Activated CD4-positive, alpha-beta T cell treated with anti-CD3 and anti-CD28 coated beads, Interleukin-2, amount 10 ng/mL, durations not matched to agents 7 days and 5 days (primary cell): ENCODE measurements at regions not wholly inside any gene's neighbourhood (a gene's known extent, or its start where the extent isn't known, plus 50 kb on each side); places are given as distances from the start of the nearest gene placed in this dataset.

ENCODE experiments used
- CTCF ChIA-PET: fragments of 350-600 bp; sonication (Branson Sonifier 250); formaldehyde crosslinking; loops from one replicate; lab custom pipeline; 2021; ENCODE audit warnings: antibody characterized with exemption; lab: Charles Lee
- POLR2A ChIA-PET: fragments of 350-600 bp; sonication (Branson Sonifier 250); formaldehyde crosslinking; loops from one replicate; lab custom pipeline; 2021; ENCODE audit warnings: antibody characterized with exemption; lab: Charles Lee
- DNase-seq: peaks from one replicate; pipeline ENCODE4 v3.0.0-alpha.2; 2020
- H3K27ac Mint-ChIP-seq: one replicate; pipeline ENCODE4 v1.8.0; 2021; ENCODE audit warnings: mild to moderate bottlenecking, moderate library complexity, mixed read lengths
- H3K27me3 Mint-ChIP-seq: one replicate; pipeline ENCODE4 v1.8.0; 2021; ENCODE audit warnings: mixed read lengths
- H3K36me3 Mint-ChIP-seq: one replicate; pipeline ENCODE4 v1.8.0; 2021; ENCODE audit warnings: low read depth, mixed read lengths
- H3K4me1 Mint-ChIP-seq: one replicate; pipeline ENCODE4 v1.8.0; 2021; ENCODE audit warnings: mixed read lengths
- H3K4me3 Mint-ChIP-seq: one replicate; pipeline ENCODE4 v1.8.0; 2021; ENCODE audit warnings: mild to moderate bottlenecking, moderate library complexity, mixed read lengths
- H3K9me3 Mint-ChIP-seq: one replicate; pipeline ENCODE4 v1.8.0; 2021; ENCODE audit warnings: mixed read lengths

GRCh38 chr1:232531291-232531690 is 98.6 kb downstream of the SIPA1L2 start:
- Mint-ChIP-seq H3K36me3 (no peaks in the 10 kb centered on the region), H3K9me3 (no peaks in the 10 kb centered on the region), H3K4me3 (no peak overlapping the region), H3K27me3 (peaks cover 2% of the 10 kb centered on the region), H3K4me1 (peaks cover 12% of the 10 kb centered on the region), H3K27ac (no peak overlapping the region)
- DNase-seq: no peak
- CTCF ChIA-PET: interaction anchor here (0.6 kb wide), 1 partner anchor 22 kb away, joined by 3 read pairs; no protein-coding TSS in a partner anchor
- POLR2A ChIA-PET: no interaction called here

- Mint-ChIP-seq H3K9me3 (no peaks in the 10 kb centered on the region), H3K27ac (no peak overlapping the region), H3K4me3 (no peak overlapping the region), H3K27me3 (peaks cover 2% of the 10 kb centered on the region), H3K36me3 (no peaks in the 10 kb centered on the region), H3K4me1 (peaks cover 14% of the 10 kb centered on the region)
- ChIA-PET CTCF (no interaction called here), POLR2A (no interaction called here)
- DNase-seq: no peak
These were observed 100.2 kb downstream of the SIPA1L2 start for GRCh38 chr1:232529747-232530146.

GRCh38 chr1:232528472-232529089 is 101.4 kb downstream of the SIPA1L2 start:
- CTCF ChIA-PET: no interaction called here
- POLR2A ChIA-PET: no interaction called here
- no peaks in the 10 kb centered on the region for H3K36me3 Mint-ChIP-seq
- peaks cover 14% of the 10 kb centered on the region for H3K4me1 Mint-ChIP-seq
- H3K4me3 Mint-ChIP-seq: no peak overlapping the region
- peaks cover 2% of the 10 kb centered on the region for H3K27me3 Mint-ChIP-seq
- DNase-seq: no peak
- no peaks in the 10 kb centered on the region for H3K9me3 Mint-ChIP-seq
- H3K27ac Mint-ChIP-seq: peak overlapping the region; percentile 80

- ChIA-PET POLR2A (no interaction called here), CTCF (no interaction called here)
- no peak overlapping the region for H3K4me3 Mint-ChIP-seq
- H3K27ac Mint-ChIP-seq: no peak overlapping the region
- peaks cover 11% of the 10 kb centered on the region for H3K4me1 Mint-ChIP-seq
- H3K27me3 Mint-ChIP-seq: peaks cover 3% of the 10 kb centered on the region
- DNase-seq: no peak
- H3K9me3 Mint-ChIP-seq: no peaks in the 10 kb centered on the region
- no peaks in the 10 kb centered on the region for H3K36me3 Mint-ChIP-seq
These were observed 105.9 kb downstream of the SIPA1L2 start for GRCh38 chr1:232524056-232524455.

- Mint-ChIP-seq H3K36me3 (no peaks in the 10 kb centered on the region), H3K27me3 (peaks cover 6% of the 10 kb centered on the region), H3K9me3 (no peaks in the 10 kb centered on the region), H3K4me1 (peaks cover 1% of the 10 kb centered on the region), H3K27ac (no peak overlapping the region), H3K4me3 (no peak overlapping the region)
- ChIA-PET POLR2A (no interaction called here), CTCF (no interaction called here)
- DNase-seq: no peak
These were observed 107.7 kb downstream of the SIPA1L2 start for GRCh38 chr1:232522189-232522588.

GRCh38 chr1:232521660-232522059 is 108.3 kb downstream of the SIPA1L2 start:
- H3K36me3 Mint-ChIP-seq: no peaks in the 10 kb centered on the region
- H3K4me1 Mint-ChIP-seq: peaks cover 1% of the 10 kb centered on the region

GRCh38 chr1:232519186-232519585 is 110.7 kb downstream of the SIPA1L2 start:
- no peak overlapping the region for H3K27ac Mint-ChIP-seq
- no peaks in the 10 kb centered on the region for H3K36me3 Mint-ChIP-seq
- peaks cover 6% of the 10 kb centered on the region for H3K27me3 Mint-ChIP-seq
- ChIA-PET CTCF (no interaction called here), POLR2A (no interaction called here)
- H3K4me3 Mint-ChIP-seq: no peak overlapping the region
- no peak for DNase-seq
- H3K4me1 Mint-ChIP-seq: no peaks in the 10 kb centered on the region
- H3K9me3 Mint-ChIP-seq: no peaks in the 10 kb centered on the region

More at GRCh38 chr1:232521660-232522059, 108.3 kb downstream of the SIPA1L2 start:
- H3K9me3 Mint-ChIP-seq: no peaks in the 10 kb centered on the region
- POLR2A ChIA-PET: no interaction called here
- no peak for DNase-seq
- H3K27ac Mint-ChIP-seq: no peak overlapping the region
- peaks cover 6% of the 10 kb centered on the region for H3K27me3 Mint-ChIP-seq
- CTCF ChIA-PET: interaction anchor here (1.1 kb wide), 1 partner anchor 16 kb away, joined by 4 read pairs; no protein-coding TSS in a partner anchor
- H3K4me3 Mint-ChIP-seq: no peak overlapping the region

- H3K27ac Mint-ChIP-seq: no peak overlapping the region
- POLR2A ChIA-PET: no interaction called here
- H3K4me3 Mint-ChIP-seq: no peak overlapping the region
- CTCF ChIA-PET: no interaction called here
- no peak for DNase-seq
- peaks cover 6% of the 10 kb centered on the region for H3K27me3 Mint-ChIP-seq
- H3K36me3 Mint-ChIP-seq: no peaks in the 10 kb centered on the region
- no peaks in the 10 kb centered on the region for H3K4me1 Mint-ChIP-seq
- H3K9me3 Mint-ChIP-seq: no peaks in the 10 kb centered on the region
These were observed 111.6 kb downstream of the SIPA1L2 start for GRCh38 chr1:232518349-232518748.

GRCh38 chr1:232517204-232517603 is 112.7 kb downstream of the SIPA1L2 start:
- Mint-ChIP-seq H3K4me1 (no peaks in the 10 kb centered on the region), H3K27me3 (peaks cover 4% of the 10 kb centered on the region), H3K4me3 (no peak overlapping the region), H3K9me3 (no peaks in the 10 kb centered on the region), H3K36me3 (no peaks in the 10 kb centered on the region), H3K27ac (no peak overlapping the region)
- ChIA-PET POLR2A (no interaction called here), CTCF (no interaction called here)
- DNase-seq: no peak

- Mint-ChIP-seq H3K27ac (no peak overlapping the region), H3K9me3 (no peaks in the 10 kb centered on the region), H3K36me3 (no peaks in the 10 kb centered on the region), H3K27me3 (peaks cover 7% of the 10 kb centered on the region), H3K4me1 (no peaks in the 10 kb centered on the region), H3K4me3 (no peak overlapping the region)
- POLR2A ChIA-PET: no interaction called here
- no peak for DNase-seq
- CTCF ChIA-PET: interaction anchor here (0.6 kb wide), 1 partner anchor 770 kb away, joined by 4 read pairs; no protein-coding TSS in a partner anchor
These were observed 114.2 kb downstream of the SIPA1L2 start for GRCh38 chr1:232515706-232516105.

GRCh38 chr1:232512712-232513111 is 117.2 kb downstream of the SIPA1L2 start:
- no peak for DNase-seq
- Mint-ChIP-seq H3K27ac (no peak overlapping the region), H3K4me3 (no peak overlapping the region), H3K27me3 (peaks cover 4% of the 10 kb centered on the region), H3K4me1 (no peaks in the 10 kb centered on the region), H3K36me3 (no peaks in the 10 kb centered on the region), H3K9me3 (no peaks in the 10 kb centered on the region)
- CTCF ChIA-PET: interaction anchor here (0.6 kb wide), 1 partner anchor 10 kb away, joined by 3 read pairs; no protein-coding TSS in a partner anchor
- POLR2A ChIA-PET: no interaction called here

GRCh38 chr1:232511172-232511571 is 118.8 kb downstream of the SIPA1L2 start:
- no peak overlapping the region for H3K4me3 Mint-ChIP-seq
- no peak for DNase-seq
- ChIA-PET POLR2A (no interaction called here), CTCF (no interaction called here)
- no peaks in the 10 kb centered on the region for H3K4me1 Mint-ChIP-seq
- H3K27me3 Mint-ChIP-seq: peaks cover 4% of the 10 kb centered on the region
- no peaks in the 10 kb centered on the region for H3K36me3 Mint-ChIP-seq
- H3K27ac Mint-ChIP-seq: no peak overlapping the region
- no peaks in the 10 kb centered on the region for H3K9me3 Mint-ChIP-seq

GRCh38 chr1:232510367-232511110 is 119.4 kb downstream of the SIPA1L2 start:
- H3K9me3 Mint-ChIP-seq: no peaks in the 10 kb centered on the region
- POLR2A ChIA-PET: no interaction called here
- H3K36me3 Mint-ChIP-seq: no peaks in the 10 kb centered on the region
- H3K27me3 Mint-ChIP-seq: peaks cover 4% of the 10 kb centered on the region
- no peak overlapping the region for H3K27ac Mint-ChIP-seq
- CTCF ChIA-PET: no interaction called here
- no peaks in the 10 kb centered on the region for H3K4me1 Mint-ChIP-seq
- H3K4me3 Mint-ChIP-seq: no peak overlapping the region
- DNase-seq: no peak
